HG03520 (cell line): ENCODE measurements at regions not wholly inside any gene's neighbourhood (a gene's known extent, or its start where the extent isn't known, plus 50 kb on each side); places are given as distances from the start of the nearest gene placed in this dataset.
"Not testable (repeated sequence)": the region's sequence is repeated elsewhere in the genome, so short reads cannot be mapped to it uniquely, and the experiment has no call there.

Experiments
- ATAC-seq: cut with Tn5 transposase; IDR thresholded peaks from one replicate; pipeline ENCODE4 v1.9.1; 2021; ENCODE audit warnings: mild to moderate bottlenecking, moderate library complexity; ENCODE audit not compliant: unreplicated experiment

DNA sequence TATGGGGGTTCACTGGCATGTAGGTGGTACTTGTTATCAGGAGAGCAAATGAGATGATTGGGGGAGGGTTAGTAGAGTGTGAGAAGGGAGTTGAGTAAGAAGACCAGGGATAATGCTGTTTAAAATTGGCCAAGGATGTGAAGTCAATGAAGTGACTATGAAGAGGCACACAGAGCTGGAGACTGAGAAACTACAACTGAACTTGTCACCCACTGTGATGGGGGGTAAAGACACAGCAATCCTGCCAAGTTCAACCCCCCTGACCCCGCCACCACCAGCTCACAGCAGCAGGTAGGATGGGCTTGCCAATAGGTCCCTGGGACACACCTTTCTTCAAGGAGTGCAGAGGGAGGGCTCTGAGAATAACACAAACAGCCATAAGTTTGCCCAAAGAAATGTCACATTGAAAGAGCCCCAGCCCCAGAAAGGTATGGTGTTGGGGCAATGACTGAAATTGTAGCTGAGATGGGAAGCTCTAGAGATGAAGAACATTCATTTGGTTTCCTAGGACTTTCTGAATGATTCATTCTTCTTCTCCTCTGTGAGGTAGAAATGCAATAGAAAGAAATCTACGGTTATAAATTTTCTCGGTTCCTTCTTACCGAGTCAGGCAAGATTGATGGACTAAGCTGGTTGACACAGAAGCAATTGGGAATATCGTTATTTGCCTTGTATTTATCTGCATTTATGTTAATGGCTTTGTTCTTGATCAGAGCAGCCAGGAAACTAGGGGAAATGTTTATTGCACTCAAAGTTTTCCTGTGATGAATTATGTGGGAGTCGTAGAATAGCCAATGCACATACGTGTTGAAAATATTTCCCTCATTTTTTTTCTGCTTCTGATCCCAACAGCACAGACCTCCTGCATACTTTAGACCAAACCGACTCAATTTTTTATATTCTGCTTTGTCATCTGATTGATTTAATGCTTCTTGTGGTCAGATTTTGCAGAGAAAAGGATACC, 595.2 kb upstream of the CDH11 start:
- ATAC-seq, result no peak

DNA sequence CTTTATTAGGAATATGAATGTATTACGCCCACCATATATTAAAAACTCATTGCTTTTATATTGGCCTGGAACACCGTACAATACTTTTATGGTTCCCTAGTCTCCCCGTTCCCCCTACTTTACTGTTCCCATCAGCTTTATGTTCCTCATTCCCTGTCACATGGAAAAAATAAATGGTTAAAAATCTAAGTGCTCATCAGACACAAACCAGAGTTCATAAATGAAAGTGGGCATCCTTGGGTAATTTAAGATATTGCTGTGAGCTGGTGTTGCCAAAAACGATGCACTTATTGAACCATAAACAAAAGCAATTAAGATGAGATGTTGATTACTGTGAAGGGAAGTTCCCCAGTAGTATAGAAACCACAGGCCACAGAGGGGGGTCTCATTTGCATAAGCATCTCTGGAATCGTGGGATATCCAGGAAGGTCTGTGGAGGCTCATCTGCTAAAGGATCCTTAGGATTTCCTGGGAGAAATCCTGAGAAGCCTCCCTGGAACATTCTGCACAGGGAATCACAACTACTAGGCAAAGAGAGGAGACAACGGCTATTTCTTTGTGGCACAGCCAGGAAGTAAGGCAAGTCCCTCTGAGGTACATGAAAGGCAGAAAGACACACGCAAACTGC, 591.4 kb upstream of the CDH11 start:
- ATAC-seq, result no peak

- ATAC-seq, result no peak
Observed at GRCh38 chr16:65710107-65710506, 588.2 kb upstream of the CDH11 start.

GRCh38 chr16:65704866-65705265, 583.0 kb upstream of the CDH11 start:
- ATAC-seq, result no peak

DNA sequence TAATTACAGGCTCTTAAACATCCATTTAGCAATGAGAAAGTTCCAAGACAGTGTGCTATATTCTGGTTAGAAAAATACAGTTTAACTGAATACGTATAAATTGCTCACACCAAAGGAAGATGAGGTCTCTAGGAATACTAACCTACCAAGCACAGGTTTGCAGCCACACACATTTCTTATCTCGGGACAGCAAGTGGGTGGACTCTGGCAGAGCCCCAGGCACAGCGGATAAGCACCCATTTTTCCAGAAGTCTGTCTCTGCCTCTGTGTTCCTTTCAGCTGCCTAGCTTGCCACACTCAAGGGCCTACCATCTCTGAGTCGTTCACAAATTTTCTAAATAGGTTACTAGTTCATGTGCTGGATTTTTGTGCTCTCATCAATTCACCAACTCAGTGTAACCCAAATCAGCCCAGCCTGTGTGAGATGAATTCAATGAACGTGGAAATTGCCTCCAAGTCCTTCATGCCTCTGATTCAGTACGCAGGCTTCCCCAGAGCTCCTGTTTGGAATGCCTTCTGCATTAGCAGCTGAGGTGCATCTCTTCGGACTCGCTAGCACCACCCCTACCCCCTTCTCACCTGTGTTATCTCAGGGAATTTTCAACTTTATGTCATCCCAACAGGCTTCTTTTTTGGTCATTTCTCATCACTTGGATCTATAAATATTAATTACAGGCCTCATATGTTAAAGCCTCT, 581.0 kb upstream of the CDH11 start:
- no peak for ATAC-seq

DNA sequence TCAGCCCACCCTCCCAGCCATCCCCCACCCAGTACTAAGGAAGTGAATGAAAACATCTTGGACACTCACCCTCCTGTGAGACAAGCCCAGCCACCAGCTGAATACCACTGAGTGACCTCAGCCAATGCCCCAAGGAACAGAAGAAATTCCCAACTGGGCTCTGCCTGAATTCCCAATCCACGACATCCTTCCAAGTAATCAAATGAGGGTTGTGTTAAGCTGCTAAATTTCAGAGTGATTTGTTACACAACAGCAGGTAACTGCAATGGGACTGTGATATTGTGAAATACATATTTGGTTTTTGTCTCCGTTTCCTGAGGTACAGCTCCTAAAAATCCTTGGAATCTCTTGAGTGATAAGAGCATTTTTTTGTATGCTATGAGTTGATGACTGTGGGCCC, 578.7 kb upstream of the CDH11 start:
- no peak for ATAC-seq

DNA sequence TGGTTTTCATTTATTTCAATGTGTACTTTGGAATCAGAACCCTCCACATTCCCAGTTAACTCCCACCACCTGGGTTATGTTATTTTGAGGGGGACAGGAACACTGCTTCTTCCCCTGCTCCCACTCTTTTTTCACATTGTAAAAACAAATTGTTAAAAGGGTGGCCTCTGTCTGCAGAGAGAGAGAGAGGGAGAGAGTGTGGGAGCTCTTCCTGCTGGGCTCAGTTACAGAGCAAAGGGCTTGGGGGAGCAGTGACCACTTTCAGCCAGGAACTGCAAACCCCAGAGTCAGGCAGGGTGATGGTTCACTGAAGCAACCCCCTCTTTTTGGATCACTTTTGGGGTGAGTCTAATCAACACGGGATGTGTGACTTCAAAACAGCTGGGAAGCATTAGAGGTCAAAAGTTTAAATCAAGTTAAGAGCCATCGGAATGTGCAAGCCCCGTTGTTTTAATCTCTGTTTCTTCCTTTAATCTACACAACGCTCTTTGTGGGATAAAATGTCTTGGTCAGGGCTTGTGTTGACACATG, 577.0 kb upstream of the CDH11 start:
- ATAC-seq, result no peak

DNA sequence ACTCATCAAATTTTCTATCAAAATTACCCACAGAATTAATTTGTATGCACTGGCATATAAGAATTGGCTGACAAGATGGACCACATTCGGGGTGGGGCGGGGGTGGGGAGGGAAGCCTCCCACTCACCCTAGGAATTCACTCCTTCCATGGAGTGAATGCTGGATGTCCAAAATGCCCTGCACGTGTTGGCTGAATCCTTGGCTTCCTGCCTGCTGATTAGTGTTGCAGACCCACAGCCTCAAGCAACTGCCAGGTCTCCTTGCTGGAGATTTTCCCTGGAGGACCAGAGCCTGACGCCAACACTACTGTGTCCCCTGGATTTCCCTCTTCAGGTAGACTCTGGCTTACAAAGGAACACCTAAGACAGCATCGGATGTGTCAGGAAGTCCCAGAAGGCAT, 575.7 kb upstream of the CDH11 start:
- no peak for ATAC-seq

- no peak for ATAC-seq
Observed at GRCh38 chr16:65697065-65697464, 575.2 kb upstream of the CDH11 start.

DNA sequence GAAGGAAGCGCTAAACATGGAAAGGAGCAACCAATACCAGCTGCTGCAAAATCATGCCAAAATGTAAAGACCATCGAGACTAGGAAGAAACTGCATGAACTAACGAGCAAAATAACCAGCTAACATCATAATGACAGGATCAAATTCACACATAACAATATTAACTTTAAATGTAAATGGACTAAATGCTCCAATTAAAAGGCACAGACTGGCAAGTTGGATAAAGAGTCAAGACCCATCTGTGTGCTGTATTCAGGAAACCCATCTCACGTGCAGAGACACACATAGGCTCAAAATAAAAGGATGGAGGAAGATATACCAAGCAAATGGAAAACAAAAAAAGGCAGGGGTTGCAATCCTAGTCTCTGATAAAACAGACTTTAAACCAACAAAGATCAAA, 570.0 kb upstream of the CDH11 start:
- not testable (repeated sequence) for ATAC-seq

- no peak for ATAC-seq
Observed at GRCh38 chr16:65689726-65690125, 567.9 kb upstream of the CDH11 start.

GRCh38 chr16:65688301-65688700, 566.4 kb upstream of the CDH11 start:
- no peak for ATAC-seq

DNA sequence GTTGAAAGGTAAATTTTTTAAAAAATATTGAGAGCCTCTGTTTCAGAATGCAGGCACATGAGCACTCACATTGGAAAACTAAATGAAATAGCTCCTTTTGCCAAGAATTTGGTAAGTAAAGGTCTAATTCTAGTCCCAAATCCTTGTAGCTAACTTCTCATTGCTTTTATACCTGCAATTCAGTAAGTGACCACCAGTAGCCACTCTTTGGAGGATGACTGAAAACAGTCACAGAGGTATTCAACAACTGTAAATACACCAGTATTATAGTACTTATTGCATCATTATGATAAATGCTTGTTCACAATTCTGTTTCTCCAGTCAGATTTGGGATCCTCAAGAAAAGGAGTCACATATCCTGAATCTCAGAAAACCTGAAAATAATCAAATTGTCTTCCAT, 562.4 kb upstream of the CDH11 start:
- ATAC-seq, result no peak

DNA sequence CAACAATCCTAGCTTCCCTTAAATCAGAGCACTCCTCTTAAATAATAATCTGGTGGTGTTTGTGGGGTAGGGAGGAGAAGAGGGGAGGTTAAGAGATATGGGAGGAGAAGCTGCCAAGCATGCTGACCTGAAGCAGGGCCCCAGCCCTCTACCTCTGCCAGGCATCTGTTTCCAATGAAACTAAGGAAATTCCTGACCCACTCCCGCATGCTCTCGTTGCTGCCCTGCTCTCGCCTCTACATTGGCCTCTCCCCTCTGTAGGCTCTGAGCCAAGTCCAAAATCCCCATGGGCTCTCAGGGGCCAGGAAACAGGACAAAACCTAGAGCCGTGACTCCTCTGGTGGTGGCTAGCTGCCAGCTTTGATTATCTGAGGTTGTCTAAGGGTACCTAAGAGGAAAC, 559.5 kb upstream of the CDH11 start:
- no peak for ATAC-seq

DNA sequence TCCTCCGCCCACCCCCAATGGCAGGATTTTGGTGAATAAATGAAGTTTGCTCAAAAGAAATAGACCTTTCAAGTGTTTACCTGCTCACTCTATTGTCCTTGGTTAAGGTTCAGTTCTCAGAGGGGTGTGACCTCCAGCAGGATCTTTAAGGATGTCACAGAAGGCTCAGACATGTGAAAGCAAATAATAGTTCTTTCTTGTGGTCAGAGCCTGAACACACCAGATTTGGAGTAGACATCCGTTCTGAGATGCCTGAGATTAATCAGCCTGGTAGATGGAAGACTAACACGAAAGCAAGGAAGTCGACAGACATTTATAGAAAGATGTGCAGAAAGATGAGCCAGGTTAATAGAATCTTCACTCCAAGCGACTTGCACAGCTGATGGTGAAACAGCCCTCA, 557.9 kb upstream of the CDH11 start:
- ATAC-seq, result no peak

GRCh38 chr16:65675161-65675560, 553.3 kb upstream of the CDH11 start:
- no peak for ATAC-seq

- no peak for ATAC-seq
Observed at GRCh38 chr16:65672960-65673359, 551.1 kb upstream of the CDH11 start.

GRCh38 chr16:65671071-65671470, 549.2 kb upstream of the CDH11 start:
- ATAC-seq, result no peak

DNA sequence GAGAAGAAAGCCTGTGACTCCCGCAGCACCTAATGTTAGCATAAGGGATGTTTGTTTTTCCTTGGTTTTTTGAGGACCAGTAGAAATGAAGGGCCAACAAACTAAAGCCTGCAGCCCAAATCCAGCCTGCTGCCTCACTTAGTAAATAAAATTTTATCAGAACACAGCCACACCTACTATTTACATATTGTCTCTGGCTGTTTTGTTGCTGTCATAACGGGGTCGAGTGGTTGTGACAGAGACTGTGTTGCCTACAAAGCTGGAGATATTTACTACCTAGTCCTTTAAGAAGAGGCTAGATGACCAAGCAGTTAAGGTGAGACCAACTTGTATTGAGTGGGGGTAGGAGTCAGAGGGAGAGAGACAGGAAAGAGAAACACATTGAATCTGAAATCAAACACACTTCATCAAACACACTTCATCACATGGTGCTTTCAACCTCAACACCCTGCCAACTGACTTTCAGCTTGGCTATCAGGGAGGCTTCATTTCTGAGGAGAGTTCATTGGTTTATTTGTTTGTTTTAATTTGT, 546.3 kb upstream of the CDH11 start:
- no peak for ATAC-seq

GRCh38 chr16:65667011-65667578, 545.2 kb upstream of the CDH11 start:
- no peak for ATAC-seq
